GM19467 (cell line): ENCODE measurements at regions not wholly inside any gene's neighbourhood (a gene's known extent, or its start where the extent isn't known, plus 50 kb on each side); places are given as distances from the start of the nearest gene placed in this dataset.
"Not testable (repeated sequence)": the region's sequence is repeated elsewhere in the genome, so short reads cannot be mapped to it uniquely, and the experiment has no call there.

Experiments
- ATAC-seq: cut with Tn5 transposase; IDR thresholded peaks from one replicate; pipeline ENCODE4 v1.9.1; 2021; ENCODE audit warnings: mild to moderate bottlenecking, moderate library complexity; ENCODE audit not compliant: unreplicated experiment

DNA sequence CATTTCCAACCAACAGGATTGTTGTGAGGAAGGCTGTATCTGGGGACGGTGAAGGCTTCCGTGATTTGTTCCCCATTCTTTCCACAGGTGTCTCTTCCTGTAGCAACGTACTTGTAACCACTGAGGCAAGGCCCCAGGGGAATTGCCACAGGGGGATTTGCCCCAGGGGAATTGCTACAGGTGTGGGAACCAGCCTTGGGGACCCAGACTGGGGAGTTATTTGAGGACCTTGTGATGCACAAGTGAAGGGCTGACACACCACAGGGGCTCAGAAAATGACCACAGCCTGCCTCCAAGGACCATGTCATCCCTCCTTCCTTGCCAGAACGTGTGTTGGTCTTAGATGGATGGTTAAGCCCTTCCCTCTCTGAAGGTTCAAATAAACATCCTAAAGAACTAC, 131.4 kb upstream of the RGS6 start:
- ATAC-seq: no peak

DNA sequence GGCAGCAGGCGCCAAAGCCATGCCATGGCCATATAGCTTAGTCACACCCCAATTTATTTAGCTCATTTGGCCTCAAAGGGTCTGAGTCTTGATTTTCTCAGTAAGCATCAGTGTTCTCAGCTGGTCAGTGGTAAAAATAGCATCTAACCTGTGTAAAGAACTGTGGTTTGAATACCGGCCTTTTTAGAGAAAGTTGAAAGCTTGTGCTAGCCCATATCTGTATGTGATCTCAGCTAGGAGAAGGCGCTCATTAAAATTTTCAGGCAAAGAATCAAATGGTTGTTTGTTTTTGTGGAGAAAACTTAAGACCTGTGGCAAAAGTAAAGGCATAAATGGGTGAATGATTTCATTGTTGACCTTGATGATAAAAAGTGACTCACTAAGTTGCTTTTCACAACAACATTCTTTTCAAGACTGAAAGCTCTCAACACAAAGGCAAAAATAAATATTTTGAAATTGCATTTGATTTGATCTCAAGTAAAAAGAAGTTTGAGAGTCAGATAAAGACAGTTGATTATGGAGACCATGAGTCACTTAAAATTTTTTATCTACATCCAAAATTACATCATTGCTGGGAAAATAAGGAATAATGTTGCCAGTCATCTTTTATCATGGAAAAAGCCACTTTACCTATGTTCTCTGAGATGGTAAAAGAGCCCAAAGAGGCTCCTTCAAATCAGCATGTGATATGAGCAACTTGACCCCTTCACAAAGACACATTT, 128.5 kb upstream of the RGS6 start:
- no peak for ATAC-seq

DNA sequence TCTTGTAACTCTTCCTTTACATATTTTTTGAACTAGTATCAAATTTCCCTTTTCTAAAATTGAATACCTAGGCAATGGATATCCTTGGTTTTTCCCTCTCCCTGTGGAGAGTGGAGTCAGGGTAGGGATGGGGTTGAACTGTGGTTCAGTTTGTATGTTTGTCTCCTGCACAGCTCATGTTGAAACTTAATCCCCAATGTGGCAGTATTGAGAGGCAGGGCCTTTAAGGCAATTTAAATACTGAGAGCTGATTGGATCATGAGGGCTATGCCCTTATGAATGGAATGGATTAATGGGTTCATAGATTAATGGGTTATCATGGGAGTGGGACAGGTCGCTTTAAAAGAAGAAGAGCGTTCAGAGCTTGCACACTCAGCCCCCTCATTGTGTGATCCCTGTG, 127.2 kb upstream of the RGS6 start:
- ATAC-seq: no peak

DNA sequence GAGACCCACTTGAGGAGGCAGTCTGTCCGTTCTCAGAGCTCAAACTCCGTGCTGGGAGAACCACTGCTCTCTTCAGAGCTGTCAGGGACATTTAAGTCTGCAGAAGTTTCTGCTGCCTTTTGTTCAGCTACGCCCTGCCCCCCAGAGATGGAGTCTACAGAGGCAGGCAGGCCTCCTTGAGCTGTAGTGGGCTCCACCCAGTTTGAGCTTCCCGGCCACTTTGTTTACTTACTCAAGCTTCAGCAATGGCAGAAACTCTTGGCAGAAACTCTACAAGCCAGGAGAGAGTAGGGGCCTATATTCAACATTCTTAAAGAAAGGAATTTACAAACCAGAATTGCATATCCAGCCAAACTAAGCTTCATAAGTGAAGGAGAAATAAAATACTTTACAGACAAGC, 125.2 kb upstream of the RGS6 start:
- ATAC-seq: not testable (repeated sequence)

DNA sequence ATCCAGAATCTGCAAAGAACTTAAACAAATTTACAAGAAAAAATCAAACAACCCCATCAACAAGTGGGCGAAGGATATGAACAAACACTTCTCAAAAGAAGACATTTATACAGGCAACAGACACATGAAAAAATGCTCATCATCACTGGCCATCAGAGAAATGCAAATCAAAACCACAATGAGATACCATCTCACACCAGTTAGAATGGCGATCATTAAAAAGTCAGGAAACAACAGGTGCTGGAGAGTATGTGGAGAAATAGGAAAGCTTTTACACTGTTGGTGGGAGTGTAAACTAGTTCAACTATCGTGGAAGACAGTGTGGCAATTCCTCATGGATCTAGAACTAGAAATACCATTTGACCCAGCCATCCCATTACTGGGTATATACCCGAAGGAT, 121.4 kb upstream of the RGS6 start:
- not testable (repeated sequence) for ATAC-seq

DNA sequence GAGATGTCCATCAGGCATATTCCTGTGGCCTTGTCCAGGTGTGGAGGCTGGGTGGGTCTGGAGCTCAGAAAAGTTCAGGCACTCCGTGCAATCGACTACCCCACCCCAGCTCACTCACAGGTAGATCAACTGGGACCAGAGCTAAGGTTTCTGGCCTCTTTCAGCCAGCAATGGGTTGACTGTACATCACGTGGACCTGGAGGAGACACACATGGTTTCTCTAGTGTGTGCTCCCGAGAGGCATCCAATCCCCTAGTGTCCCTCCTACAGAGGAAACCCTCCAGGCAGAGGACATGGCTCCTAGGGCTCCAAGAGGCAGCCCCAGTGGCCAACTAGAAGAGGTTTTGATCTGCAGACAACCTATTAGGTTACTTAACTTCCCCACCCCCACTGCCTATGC, 119.5 kb upstream of the RGS6 start:
- ATAC-seq: no peak

DNA sequence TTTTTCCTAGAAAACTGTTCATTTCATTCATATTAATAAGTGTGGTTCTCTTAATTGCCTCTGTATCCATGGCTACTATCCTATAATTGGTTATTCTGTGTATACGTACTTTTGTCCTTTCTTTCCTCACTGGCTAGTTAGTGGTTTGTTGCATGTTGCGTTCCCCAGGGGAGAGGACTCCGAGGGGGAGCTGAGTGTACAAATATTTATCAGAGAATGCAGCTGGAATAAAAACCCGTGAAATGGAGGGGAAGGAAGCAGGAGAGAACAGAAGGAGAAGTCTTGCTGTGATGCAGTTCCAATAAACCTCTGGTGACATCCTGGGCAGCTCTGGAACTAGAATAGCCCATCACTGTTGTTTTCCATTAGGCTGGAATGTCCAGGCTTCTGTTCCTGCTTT, 117.1 kb upstream of the RGS6 start:
- ATAC-seq: no peak

DNA sequence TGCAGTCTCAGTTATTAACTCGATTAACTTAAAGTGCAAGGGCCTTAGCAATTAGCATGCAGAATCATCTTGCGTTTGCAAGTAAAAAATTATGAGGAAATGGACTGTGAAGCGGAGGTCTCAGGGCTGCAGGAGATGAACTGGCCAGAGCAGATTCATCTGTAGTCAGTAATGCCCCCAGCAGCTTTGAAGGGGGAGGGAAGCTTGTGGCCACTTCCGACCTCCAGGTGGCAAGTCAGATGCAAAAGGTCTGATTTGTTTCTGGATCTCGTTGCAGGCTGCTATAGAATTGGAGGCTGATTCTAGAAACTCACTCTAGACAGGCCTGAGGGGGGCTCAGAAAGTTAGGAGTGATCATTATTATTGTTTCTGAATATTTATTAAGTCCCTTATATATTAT, 107.4 kb upstream of the RGS6 start:
- ATAC-seq: no peak

DNA sequence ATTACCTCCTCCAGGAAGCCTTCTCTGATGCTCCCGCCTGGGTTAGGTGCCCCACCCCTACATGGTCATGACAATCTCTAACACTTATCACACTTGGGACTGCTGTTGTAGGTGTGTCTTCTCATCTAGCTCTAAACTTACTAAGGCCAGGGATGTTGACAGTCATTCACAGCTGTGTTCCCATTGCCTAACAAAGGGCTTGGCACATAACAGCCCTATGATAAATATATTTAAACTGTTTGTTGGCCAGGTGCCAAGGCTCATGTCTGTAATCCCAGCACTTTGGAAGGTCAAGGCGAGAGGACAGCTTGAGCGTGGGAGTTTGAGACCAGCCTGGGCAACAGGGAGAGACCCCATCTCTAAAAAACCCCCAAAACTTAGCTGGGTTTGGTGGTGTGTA, 98.8 kb upstream of the RGS6 start:
- no peak for ATAC-seq

DNA sequence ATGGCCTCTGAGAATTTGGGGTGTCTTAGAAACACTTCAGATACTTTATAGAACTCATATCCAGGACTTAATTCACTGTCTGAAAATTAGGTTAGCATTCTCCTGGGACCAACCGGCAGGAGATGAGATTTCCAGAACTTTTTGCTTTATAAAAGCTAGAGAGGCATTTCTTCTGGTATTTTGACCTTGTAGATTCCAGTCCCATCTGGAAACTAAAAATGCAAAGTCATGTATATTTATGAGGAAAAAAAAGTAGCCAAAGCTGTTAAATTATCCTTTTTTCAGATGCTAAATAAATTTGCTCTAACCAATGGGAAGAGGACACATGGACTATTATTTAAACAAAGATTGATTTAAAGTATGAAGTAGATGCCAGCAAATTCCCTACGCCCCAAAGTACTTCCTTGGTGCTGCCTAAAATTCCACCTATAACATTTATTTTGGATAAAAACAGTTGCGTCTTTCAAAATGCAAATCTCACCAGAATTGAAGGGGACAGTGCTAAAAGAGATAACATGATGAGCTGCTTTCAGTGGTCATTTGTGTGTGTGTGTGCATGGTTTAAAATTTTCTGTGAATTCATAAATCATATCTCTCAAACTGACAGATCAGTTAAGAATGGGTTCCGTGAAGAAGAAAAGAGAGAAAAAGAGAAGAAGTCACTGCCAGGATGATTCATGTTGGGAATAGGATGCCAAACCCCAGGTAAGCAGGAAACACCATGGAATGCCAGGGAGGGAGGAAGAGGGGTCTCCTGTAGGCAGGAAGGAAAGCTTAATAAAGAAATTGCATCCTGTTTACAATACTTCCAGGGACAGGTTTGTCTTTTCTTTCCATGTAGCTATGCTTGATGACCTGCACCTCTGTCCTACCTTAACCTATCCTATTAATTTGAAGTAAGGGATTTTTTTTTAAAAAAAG, 97.7 kb upstream of the RGS6 start:
- ATAC-seq: no peak

DNA sequence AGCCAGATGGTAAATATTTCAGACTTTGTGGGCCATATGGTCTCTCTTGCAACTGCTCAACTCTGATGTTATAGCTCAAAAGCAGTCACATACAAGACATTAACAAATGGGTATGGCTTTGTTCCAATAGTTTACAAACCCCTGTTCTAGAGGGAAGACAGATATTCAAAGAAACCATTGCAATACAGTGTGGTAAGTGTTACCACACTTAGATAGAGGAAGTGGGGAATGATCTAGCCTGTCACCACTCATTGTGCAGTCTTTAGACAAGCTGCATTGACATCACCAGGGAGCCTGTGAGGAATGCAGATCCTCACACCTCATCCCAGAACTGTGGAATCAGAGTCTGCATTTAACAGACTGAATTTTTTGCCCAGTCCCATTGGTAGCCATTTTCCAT, 80.0 kb upstream of the RGS6 start:
- ATAC-seq: no peak

DNA sequence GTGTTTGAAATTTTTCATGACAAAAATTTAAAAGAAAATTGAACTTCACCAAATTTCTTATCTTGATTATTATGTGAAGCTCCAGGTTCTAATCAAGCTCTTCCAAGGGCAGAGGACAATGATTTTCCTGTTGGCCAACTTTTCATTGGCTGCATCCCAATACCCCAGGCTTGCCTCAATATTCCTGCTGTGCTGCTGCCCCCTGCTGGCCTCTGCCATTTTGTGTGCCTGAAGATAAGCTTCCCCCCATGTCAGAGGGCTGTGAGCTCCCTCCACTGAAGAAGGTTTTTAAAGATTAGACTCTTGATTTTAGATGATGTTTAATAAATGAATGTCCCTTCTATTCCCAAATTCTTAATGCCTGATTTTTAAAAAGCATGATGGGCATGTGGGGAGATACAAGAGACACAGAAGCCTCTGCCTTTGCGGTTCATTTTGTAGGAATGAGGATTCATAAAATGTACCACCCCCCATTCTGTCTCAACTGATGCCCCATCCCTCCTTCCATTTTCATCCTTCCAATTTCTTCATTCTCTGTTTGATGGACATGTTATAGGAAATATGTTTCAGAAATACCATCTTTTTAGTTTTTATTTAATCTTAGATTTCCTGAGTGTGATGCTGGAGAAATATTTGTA, 76.7 kb upstream of the RGS6 start:
- no peak for ATAC-seq

DNA sequence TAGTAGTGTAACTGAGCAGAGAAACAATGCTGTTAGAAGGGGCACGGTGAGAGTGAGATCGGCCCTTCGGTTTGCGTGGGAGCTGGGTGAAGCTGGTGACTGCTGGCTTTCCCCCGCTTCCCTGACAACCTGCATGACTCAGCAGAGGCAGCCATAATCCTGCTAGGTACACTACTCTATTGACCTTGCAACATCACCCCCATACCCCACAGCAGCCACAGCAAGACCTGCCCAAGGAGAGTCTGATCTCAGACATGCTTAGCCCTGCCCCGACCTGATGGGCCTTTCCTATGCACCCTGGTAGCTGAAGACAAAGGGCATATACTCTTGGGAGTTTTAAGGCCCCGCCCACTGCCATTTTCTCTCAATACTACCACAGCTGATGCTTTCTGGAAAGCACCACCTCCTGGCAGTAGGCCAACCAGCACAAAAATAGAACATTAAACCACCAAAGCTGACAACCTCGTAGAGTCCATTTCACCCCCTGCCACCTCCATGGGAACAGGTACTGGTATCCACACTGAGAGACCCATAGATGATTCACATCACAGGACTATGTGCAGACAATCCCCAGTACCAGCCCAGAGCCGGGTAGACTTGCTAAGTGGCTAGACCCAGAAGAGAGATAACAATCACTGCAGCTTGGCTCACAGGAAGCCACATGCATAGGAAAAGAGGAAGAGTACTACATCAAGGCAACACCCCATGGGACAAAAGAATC, 75.9 kb upstream of the RGS6 start:
- no peak for ATAC-seq

DNA sequence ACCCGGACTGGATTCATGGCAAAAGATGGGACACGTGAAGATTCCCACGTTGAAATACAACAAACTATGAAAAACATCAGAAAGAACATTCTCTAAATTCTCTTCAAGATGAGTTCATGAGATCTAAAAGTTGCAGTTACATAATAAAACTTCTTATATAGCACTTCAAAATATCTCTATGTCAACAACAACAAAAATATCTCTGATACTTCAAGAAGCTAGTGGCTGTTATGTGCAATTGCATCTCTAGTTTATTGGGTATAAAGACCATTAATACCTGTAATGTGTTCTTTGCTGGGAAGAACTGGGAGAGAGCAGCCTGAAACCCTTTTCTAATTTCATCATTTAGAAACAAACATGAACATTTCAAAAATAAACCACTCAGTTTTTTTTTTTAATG, 69.2 kb upstream of the RGS6 start:
- ATAC-seq: no peak

DNA sequence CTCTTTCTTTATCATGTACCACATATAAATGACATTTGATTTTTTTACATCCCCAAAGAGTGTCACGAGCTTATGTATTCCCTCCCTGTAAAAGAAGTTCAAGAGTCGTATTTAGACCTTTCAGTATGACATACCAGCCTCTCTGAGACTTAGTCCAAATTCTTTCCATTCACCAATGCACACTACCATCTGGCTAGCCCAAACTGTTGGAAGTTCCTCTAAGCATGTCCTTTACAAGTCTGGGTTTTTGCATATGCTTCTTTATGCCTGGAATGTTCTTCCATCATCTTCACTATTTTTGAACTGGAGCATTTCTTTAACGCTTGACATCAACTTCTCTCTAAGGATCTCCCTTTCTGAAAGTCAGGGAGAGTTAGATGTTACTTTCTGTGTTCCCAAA, 68.5 kb upstream of the RGS6 start:
- ATAC-seq: no peak
